Activated T-helper 1 cell treated with Interleukin-2 at 50 U/mL for 16 hours (primary cell): ENCODE measurements at regions not wholly inside any gene's neighbourhood (a gene's known extent, or its start where the extent isn't known, plus 50 kb on each side); places are given as distances from the start of the nearest gene placed in this dataset.

Source experiments
- DNase-seq: peaks from one replicate; pipeline ENCODE4 v3.0.0-alpha.2; 2020; ENCODE audit warnings: low read depth

DNA sequence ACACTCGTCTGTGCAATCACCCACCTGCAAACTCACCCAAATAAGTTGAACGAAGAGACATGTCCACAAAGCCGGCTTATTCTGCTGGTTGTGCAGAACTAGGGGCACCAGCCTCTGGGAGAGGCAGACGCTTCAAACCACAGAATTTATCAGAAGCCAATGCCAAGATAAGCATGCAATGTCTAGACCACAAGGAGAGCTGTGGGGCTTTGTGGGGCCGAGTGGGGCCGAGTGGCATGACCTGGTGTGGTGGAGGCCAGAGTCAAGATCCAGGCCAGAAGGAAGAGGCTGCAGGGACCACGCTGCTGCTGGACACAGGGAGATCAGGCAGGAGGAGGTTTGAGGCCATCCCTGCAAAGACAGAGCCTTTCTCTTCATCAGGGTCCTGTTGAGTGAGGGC lies 259.0 kb downstream of the IRX2 start:
- no peak for DNase-seq

DNA sequence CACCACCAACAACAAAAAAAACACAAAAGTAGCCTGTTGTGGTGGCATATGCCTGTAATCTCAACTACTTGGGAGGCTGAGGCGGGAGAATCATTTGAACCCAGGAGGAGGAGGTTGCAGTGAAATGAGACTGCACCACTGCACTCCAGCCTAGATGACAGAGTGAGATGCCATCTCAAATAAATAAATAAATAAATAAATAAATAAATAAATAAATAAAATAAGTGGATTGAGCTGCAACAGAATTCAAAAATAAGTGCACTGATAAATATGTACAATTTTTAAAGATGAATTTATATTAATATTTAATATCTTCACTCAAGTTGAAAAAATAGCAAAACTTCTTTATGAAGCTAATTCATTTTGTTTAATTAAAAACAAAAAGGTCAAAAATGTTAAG lies 259.6 kb downstream of the IRX2 start:
- no peak for DNase-seq

GRCh38 chr5:2489306-2489705 lies 262.2 kb downstream of the IRX2 start:
- no peak for DNase-seq

DNA sequence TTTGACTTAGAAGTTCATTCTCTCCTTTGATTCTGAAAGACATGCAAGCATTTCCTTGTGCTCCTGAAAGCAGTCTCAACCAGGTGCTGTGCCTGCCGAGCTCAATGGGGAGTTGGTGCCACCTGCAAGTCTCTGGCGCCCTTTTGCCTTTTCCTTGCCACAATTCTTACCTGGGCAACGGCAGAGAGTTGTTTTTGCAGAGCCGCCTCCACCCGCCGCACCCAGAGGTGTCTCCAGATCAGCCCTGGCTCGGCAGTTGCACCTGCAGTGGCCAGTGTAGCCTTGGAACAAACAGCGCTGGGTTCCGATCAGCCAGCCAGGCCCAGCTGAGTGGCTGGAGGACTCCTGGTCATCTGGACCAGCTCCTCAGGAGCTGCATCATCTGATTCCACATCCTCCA lies 262.9 kb downstream of the IRX2 start:
- no peak for DNase-seq

GRCh38 chr5:2487152-2487763 lies 264.2 kb downstream of the IRX2 start:
- DNase-seq = no peak

GRCh38 chr5:2486373-2486772 lies 265.1 kb downstream of the IRX2 start:
- DNase-seq = no peak

DNA sequence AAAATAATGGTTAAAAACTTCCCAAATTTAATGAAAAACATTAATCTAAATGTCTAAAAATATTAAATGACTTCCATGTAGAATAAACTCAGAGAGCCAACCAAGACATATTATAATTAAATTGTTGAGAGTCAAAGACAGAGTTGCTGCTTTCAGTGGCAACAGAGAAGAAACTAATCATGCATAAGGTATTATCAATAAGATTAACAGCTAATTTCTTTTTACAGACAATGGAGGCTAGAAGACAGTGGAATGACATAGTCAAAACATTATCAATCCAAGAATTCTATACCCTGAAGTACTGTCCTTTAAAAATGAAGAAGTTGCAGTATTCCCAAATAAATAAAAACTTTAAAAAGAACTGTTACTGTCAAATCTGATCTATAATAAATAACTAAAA lies 268.7 kb downstream of the IRX2 start:
- no peak for DNase-seq

- no peak for DNase-seq
These were observed 270.6 kb downstream of the IRX2 start for GRCh38 chr5:2480871-2481270.

DNA sequence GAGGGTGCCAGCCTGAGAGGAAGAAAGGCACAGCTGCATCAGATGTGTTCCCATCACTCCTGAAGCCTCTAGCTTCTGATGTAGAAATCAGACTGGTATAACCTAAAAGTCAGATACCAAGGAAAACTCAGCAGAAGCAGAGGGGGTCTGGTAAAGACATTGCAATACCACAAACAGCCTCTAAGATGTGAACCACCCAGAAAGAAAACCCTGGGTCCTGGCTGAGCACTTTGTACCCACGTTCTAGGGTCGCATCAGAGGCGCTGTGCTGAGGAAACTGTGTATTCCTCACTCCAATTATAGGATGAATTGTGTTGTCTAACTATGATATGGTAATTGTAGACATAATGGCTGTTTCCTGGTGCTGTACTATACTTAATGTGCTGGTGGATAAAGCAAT lies 275.6 kb downstream of the IRX2 start:
- no peak for DNase-seq

DNA sequence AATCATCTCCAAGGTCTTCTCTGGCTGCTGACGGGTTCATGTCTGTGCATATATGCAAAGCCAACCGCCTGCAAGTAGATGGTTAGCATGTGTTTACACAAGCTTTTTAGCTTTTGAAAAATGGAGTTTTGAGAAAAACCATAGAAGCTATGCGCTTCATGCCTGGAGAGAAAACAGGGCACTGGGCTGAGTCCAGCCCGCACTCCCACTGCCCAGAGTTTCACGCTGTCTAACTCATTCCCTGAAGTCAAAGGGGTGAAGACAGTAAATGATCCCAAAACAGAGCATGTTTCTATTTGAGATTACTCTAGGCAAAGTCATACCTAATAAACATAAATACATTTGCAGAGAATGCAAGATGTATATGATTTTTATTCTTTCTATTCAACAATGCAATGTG lies 278.8 kb downstream of the IRX2 start:
- DNase-seq = no peak

GRCh38 chr5:2471152-2471879 lies 280.2 kb downstream of the IRX2 start:
- DNase-seq = no peak

- DNase-seq = no peak
These were observed 284.5 kb downstream of the IRX2 start for GRCh38 chr5:2466966-2467365.

DNA sequence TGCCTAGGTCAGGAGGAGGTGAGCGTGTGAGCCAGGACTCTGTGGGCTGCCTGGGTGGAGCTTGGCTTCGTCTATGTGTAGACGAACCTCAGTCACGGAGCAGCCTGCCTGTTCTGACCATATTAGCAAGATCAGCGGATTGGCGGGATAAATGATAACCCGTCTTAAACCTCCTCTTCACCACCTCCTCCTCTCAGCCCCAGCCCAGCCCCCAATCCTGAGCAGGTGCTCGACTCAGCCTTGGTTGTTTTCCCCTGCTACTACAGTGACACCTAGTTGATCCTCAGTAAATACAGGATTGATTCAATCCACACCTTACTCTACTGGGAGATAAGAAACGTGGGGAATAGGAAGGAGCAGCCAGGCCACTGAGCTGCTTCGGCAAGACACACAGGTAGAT lies 286.1 kb downstream of the IRX2 start:
- no peak for DNase-seq

- no peak for DNase-seq
These were observed 287.3 kb downstream of the IRX2 start for GRCh38 chr5:2464141-2464540.

DNA sequence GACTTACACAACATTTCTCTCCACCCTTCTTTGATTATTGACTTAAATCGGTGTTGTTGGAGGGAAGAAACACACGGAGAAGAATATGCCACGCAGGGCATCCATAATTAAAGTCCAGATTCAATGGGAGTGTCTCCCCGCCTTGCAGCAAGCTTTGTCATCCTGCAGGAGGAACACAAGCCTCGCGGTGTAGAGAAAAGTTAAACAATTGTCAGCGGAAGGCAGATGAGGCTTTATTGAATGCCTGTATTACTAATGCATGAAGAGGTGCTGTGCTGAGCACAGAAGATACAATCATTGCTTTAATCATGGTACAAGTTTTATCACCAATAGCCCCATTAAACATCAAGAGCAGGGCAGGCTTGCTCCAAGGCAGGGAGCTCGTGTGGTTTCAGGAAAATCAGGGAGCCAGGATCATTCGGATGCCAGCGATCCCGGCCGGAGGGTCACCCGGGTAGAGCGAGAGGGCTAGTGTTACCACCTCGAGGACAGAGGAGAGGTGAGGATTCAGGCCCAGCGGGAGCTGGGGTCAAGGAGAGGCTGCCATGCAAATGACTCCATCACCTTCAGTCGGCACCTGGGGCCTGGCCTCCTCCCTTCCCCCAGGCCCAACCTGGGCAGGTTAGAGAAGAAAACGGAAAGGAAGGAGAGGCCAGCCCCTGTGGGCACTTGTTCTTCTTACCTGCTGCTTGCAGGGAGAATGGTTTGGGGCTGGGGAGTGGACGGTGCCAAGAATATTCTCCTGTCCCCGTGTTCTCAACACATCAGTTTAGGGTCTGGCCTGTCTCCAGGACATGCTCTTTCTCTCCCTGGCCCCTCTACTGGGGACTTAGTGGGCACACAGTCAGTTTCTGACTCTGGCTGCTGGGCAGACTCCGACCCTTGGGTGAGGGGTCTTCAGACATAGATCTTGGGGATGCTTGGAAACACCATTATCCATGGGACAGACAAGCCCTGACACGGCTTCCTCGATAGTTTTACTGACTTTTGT lies 289.5 kb downstream of the IRX2 start:
- DNase-seq = no peak

- no peak for DNase-seq
These were observed 291.4 kb downstream of the IRX2 start for GRCh38 chr5:2460098-2460497.

DNA sequence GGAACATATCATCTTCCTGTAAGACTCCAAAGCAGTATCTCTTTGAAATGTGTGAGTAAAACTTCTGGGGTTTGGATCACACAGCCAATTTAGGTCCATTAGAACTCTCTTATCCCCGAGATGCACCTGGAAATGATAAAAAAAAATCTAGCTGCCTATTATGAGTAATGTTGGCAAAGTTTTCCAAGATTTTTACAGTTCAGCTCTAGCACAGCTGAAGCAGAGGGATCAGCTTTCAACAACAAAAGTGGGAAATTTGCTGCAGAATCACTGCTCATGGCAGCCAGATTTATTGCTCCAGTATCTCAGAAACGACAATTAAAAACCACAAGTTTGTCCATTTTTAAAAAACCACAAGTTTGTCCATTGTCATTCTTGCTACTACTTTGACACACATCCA lies 292.2 kb downstream of the IRX2 start:
- DNase-seq = no peak

- DNase-seq = no peak
These were observed 295.6 kb downstream of the IRX2 start for GRCh38 chr5:2455878-2456277.

DNA sequence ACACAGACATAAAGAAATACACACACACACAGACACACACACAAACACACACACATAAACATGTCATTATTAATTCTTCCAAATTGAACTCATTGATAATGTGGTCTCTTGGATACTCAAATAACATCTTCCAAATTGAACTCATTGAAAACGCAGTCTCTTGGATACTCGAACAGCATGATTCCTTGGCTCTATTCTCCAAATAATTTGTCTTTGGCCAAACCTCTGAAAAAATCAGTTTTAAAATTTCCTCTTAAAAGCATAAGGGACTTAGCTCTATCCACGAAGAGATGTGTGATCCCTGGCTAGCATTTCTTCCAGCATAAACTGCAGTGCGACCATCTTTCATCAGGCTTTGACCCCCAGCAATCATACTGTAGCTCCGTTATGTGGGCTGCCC lies 296.6 kb downstream of the IRX2 start:
- no peak for DNase-seq

- DNase-seq = no peak
These were observed 297.7 kb downstream of the IRX2 start for GRCh38 chr5:2453781-2454180.

- DNase-seq = no peak
These were observed 300.4 kb downstream of the IRX2 start for GRCh38 chr5:2451100-2451499.

DNA sequence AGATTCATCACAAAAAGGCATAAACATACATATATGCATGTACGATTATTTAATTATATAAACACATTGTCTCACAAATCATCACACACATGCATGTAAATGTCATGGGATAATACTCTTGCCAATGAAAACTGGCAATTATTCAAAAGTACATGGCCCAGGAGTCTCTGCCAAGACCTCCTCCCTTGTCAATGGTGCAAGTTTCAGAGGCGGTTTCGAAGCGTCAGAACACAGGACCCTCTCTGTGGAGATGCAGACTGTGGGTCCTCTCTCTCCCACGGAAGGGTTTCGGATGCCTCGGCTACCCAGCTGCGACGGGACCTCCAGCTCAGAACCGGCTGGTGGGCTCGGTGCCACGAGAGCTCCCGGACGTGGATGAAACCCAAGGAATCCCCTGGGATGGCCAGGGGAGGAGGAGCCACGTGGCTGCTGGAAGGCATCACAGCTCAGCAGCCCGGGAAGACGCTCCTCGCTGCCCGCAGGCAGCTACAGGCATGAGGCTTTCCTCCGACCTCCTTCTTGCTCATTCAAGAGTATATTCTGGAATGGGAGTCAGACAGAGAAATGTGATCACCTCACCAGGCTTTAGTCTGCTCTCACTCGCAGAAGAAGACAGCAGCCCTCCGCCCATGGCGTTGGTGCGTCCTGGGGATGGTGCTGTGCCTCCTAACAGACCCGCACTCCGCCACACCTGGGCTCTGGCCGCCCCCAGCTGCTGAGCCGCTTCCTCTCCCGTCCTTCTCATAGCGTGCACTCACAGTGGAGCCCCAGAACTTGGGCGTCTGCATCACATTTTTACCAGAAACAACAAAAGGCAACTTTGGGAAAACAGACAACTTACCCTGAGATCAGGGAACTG lies 308.8 kb downstream of the IRX2 start:
- DNase-seq = no peak
